ENCODE measurements at regions not wholly inside any gene's neighbourhood (a gene's known extent, or its start where the extent isn't known, plus 50 kb on each side); places are given as distances from the start of the nearest gene placed in this dataset.

DNA sequence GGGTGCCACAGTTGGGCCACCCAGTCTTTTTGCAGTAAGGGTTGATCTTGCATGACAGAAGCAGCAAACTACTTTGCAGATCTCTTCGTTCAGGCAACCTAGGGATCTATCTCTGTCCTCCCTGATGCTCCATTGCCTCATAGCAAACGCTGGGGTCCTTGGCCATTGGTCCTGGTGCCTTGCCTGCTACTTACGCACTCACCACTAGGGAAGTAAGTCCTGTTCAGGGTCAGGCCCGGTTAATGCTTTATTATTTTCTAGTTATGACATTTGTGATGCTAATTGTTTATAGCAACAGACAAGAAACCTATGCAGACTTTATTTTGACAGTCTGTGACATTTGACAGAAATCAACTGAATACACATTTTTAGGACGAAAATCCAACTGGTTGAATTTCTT lies 326.5 kb upstream of the FMN2 start:
- Histone ChIP-seq H3K36me3 (replicated peaks in 1 of 2; ENCODE audit: insufficient read depth in 1 of 2, low read depth in 2 of 2) (no peaks in the 10 kb centered on the region), H3K27ac (no peak overlapping the region), H3K4me3 (no peak overlapping the region), H3K27me3 (no peaks in the 10 kb centered on the region), H3K9me3 (no peaks in the 10 kb centered on the region), H3K4me1 (no peaks in the 10 kb centered on the region)
- DNase-seq: no peak
- no peak for TF ChIP-seq POLR2A (IDR thresholded peaks at IDR 0.05)
- TF ChIP-seq, protein P1, sequence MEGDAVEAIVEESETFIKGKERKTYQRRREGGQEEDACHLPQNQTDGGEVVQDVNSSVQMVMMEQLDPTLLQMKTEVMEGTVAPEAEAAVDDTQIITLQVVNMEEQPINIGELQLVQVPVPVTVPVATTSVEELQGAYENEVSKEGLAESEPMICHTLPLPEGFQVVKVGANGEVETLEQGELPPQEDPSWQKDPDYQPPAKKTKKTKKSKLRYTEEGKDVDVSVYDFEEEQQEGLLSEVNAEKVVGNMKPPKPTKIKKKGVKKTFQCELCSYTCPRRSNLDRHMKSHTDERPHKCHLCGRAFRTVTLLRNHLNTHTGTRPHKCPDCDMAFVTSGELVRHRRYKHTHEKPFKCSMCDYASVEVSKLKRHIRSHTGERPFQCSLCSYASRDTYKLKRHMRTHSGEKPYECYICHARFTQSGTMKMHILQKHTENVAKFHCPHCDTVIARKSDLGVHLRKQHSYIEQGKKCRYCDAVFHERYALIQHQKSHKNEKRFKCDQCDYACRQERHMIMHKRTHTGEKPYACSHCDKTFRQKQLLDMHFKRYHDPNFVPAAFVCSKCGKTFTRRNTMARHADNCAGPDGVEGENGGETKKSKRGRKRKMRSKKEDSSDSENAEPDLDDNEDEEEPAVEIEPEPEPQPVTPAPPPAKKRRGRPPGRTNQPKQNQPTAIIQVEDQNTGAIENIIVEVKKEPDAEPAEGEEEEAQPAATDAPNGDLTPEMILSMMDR (IDR thresholded peaks at IDR 0.05): no peak
- WGBS, 2 donors: 88 to 95% methylated on average over 5 of the region's 5 CpGs
- no peak for ATAC-seq
- intact Hi-C loops (cut with DNase I): no loop called here

- no peak for TF ChIP-seq POLR2A (IDR thresholded peaks at IDR 0.05)
- TF ChIP-seq, protein P1 (IDR thresholded peaks at IDR 0.05): no peak
- H3K9me3 ChIP-seq: no peaks in the 10 kb centered on the region
- H3K4me1 ChIP-seq: no peaks in the 10 kb centered on the region
- H3K36me3 ChIP-seq (replicated peaks in 1 of 2; ENCODE audit: insufficient read depth in 1 of 2, low read depth in 2 of 2): no peaks in the 10 kb centered on the region
- DNase-seq (no peak), ATAC-seq (no peak)
- H3K27me3 ChIP-seq: no peaks in the 10 kb centered on the region
- H3K27ac ChIP-seq: no peak overlapping the region
- no peak overlapping the region for H3K4me3 ChIP-seq
- 86 to 87% methylated on average over 2 of the region's 2 CpGs for WGBS, 2 donors
- intact Hi-C loops (cut with DNase I): no loop called here
These were observed 320.1 kb upstream of the FMN2 start for GRCh38 chr1:239771550-239771949.

GRCh38 chr1:239772446-239772845 lies 319.2 kb upstream of the FMN2 start:
- no peak for ATAC-seq
- Histone ChIP-seq H3K4me3 (no peak overlapping the region), H3K27me3 (no peaks in the 10 kb centered on the region), H3K36me3 (replicated peaks in 1 of 2; ENCODE audit: insufficient read depth in 1 of 2, low read depth in 2 of 2) (no peaks in the 10 kb centered on the region), H3K4me1 (no peaks in the 10 kb centered on the region), H3K27ac (no peak overlapping the region), H3K9me3 (no peaks in the 10 kb centered on the region)
- no peak for DNase-seq
- intact Hi-C loops (cut with DNase I): no loop called here
- WGBS, 2 donors: 85% methylated on average over 4 of the region's 4 CpGs
- no peak for TF ChIP-seq POLR2A (IDR thresholded peaks at IDR 0.05)
- TF ChIP-seq, protein P1 (IDR thresholded peaks at IDR 0.05): no peak

DNA sequence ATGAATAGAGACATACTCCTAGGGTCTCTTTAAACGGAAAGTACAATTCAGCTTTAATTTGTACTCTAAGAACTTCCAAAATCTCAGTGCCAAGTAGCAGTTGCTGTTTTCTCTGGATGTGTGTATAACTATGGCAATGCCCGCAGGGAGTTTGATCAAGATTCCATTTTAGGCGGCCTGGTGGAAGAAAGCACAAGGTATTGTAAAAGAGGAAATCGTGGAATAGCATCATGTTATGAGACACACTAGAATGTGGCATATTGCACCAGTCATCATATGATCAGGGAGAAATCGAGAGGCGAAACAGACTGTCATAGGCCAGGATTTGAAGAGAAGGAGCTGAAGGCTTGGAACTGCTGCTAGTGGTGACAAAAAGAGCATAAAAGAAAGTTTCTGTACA lies 316.2 kb upstream of the FMN2 start:
- DNase-seq (no peak), ATAC-seq (no peak)
- Histone ChIP-seq H3K27me3 (no peaks in the 10 kb centered on the region), H3K4me1 (no peaks in the 10 kb centered on the region), H3K4me3 (no peak overlapping the region), H3K36me3 (replicated peaks in 1 of 2; ENCODE audit: insufficient read depth in 1 of 2, low read depth in 2 of 2) (no peaks in the 10 kb centered on the region), H3K27ac (no peak overlapping the region), H3K9me3 (no peaks in the 10 kb centered on the region)
- WGBS, 2 donors: 95% methylated on average over 6 of the region's 6 CpGs
- intact Hi-C loops (cut with DNase I): no loop called here
- TF ChIP-seq POLR2A (IDR thresholded peaks at IDR 0.05): no peak

DNA sequence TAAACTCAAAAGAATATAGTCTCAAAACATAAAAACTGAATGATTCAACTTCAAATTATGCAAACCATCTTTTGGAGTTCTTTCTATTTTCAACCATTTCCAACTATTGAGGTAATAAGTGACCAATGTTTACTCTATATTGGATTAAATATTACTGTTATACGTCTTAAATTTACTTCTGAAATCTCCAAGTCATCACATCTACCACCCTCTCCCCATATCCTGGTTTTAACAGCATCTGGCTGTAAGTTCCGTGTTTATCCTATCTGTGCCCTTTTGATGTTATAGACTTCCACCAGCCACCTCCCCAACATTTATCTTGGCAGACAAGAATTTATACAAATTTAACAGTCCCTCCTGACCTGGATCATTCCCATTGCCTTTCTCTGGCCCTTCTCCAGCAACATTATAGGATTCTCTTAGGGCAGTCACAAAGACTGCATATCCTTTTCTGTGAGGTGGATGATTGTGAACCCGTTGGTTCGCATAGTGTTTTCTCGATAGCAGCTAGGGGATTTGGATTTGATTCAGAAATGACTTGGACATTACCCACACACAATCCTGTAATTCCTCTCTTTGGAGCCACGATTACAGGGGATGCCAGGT lies 313.4 kb upstream of the FMN2 start:
- Histone ChIP-seq H3K4me3 (no peak overlapping the region), H3K4me1 (no peaks in the 10 kb centered on the region), H3K36me3 (replicated peaks in 1 of 2; ENCODE audit: insufficient read depth in 1 of 2, low read depth in 2 of 2) (no peaks in the 10 kb centered on the region), H3K9me3 (no peaks in the 10 kb centered on the region), H3K27me3 (no peaks in the 10 kb centered on the region), H3K27ac (no peak overlapping the region)
- intact Hi-C loops (cut with DNase I): no loop called here
- WGBS, 2 donors: 74 to 81% methylated on average over 6 of the region's 6 CpGs
- no peak for DNase-seq
- no peak for ATAC-seq
- TF ChIP-seq, protein P1 (IDR thresholded peaks at IDR 0.05): no peak
- no peak for TF ChIP-seq POLR2A (IDR thresholded peaks at IDR 0.05)
